ENCODE measurements at regions not wholly inside any gene's neighbourhood (a gene's known extent, or its start where the extent isn't known, plus 50 kb on each side); places are given as distances from the start of the nearest gene placed in this dataset.
A peak's percentile ranks its signal among the peaks of the same experiment; 100 is the strongest.
"Not testable (repeated sequence)": the region's sequence is repeated elsewhere in the genome, so short reads cannot be mapped to it uniquely, and the experiment has no call there.

GRCh38 chr15:57767481-57767880 is 61.0 kb downstream of the POLR2M start:
- no peak for DNase-seq (ENCODE audit: low spot score)

DNA sequence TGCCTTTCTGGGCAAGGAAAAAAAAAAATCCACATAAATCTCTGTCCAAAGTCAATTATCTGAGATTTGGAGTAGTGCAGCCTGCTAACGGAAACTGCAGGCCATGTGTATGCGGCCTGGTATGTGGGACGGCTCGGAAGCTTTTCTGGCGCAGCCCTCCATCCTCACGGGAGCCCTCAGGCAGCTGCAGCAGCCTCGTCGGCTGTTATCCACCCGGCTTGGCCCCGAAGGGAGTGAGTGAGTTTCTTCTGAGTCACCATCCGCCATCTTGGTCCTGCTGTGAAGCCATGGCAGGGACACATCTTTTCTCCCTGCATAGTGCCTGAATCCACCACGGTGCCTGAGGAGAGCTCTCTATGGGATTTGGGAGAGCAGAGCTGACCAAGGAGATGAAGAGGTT is 62.8 kb downstream of the POLR2M start:
- DNase-seq (ENCODE audit: low spot score), result no peak

GRCh38 chr15:57770495-57770894 is 64.0 kb downstream of the POLR2M start:
- DNase-seq (ENCODE audit: low spot score), result no peak

DNA sequence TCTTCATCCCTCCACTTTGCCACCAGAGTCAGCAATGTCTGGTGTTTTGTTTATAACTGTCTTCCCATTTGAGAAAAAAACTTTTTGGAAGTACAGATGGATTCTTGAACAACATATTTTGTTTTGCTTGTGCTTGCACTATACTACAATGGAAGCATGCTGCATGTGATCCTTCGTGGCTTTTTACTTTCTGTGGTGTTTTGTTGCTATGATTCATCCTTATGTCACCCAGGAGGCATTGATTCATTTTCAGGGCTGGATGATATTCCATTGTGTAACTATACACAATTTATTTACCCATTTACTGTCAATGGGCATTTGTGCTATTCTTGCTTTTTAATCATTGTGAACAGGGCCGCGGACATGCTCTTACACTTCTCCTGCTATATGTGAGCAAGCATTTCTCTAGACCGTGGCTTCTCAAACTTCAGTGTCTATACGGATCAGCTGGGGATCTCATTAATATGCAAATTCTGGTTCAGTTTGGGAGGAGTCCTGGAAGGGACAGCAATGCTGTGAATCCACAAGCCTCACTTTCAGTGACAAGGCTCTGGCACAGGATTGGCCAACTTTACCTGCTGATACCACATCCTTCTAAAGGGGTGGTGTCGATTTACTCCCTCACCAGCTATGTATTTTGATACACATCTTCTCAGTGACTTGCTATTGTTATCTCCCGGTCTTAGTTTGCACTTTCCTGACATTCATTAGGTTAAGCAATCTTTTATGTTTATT is 65.9 kb downstream of the POLR2M start:
- DNase-seq (ENCODE audit: low spot score), result no peak

- DNase-seq (ENCODE audit: low spot score), result no peak
Measured at GRCh38 chr15:57773051-57773450, 66.5 kb downstream of the POLR2M start.

- DNase-seq (ENCODE audit: low spot score), result no peak
Measured at GRCh38 chr15:57777003-57777402, 70.5 kb downstream of the POLR2M start.

DNA sequence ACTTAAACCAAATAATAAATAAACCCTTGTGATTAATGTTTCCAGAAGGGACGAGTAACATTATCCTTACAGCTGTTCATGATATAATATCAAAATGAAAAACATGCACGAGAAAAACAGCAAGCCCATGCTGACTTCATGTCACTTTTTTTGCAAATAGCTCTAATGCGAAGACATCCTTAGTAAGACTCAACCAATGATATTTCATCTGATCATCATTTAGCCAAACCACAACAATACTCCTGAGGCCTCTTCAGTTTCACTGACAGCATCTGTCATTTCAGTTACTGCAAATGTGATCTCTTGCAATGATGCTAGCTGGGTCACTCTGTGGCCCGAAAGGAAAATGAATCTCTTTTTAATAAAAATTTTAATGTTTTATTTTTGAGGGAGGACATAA is 74.0 kb downstream of the POLR2M start:
- no peak for DNase-seq (ENCODE audit: low spot score)

DNA sequence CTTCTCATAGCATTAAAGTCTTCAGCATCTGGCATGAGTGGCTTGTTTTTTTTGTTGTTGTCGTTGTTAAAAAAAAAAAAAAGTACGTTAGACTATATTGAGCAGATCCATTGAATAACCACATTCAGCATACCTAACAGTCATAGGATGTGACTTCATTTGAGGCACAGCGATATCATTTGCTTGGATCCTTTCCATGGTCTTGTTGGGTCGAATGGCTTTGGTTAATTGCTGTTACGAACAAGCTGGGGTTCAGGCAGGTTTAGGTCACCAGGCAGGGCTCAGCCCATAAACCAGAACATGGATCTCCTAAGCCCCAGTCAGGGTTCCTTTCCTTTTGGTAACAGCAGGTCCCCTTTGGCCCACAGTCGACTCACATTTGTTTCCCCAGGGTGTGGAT is 76.2 kb downstream of the POLR2M start:
- no peak for DNase-seq (ENCODE audit: low spot score)

DNA sequence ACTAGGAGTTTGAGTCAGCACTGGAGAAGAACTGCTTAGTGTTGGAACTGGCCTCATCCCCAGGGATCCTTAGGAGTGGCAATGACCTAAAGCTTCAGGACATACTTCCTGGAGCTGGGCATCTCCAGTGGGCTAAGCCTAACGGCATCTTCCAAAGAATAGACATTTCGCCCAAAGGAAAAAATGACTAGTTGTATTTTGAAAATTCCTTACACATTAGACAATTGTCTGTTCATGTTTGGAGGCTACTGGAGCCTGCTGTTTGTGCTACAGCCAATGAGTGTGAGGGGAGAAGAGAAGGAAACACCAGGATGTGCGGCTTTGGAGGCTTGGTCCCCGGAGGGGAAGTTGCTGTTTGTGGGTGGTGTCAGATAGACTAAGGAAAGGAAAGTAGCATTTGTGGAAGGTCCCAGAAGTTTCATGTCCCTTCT is 77.6 kb downstream of the POLR2M start:
- peak; percentile 36 for DNase-seq (ENCODE audit: low spot score)

DNA sequence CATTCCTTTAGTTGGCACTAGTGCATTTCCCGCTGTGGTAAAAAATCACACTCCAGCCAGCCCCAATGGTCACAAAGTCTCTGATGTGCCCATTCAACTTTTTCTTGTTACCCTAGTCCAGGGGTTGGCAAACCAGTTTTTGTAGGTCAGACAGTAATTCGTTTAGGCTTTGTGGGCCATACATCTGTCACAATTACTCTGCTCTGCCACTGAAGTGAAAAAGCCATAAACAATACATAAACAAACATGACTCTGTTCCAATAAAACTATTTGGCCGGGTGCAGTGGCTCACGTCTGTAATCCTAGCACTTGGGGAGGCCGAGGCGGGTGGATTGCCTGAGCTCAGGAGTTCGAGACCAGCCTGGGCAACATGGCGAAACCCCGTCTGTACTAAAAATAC is 78.5 kb downstream of the POLR2M start:
- DNase-seq (ENCODE audit: low spot score), result no peak

GRCh38 chr15:57785959-57786358 is 79.4 kb downstream of the POLR2M start:
- no peak for DNase-seq (ENCODE audit: low spot score)

DNA sequence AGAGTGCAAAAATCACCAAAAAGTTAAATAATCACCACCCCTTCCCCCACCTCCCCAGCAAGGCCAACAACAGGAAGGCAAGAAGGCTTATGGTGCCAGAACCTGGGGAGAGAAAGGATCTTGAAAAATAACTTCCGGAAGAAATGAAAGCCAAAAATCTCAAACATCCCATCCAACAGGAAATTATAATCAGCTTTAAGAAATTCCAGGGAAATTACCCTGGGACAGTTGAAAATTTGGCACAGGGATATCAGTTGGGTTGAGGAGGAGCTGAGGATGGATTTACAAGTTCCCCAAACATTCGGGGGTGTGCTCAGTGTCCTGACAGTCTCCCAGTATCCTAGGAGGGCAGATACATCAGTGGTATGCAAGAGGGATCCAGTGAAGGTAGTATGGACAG is 82.7 kb downstream of the POLR2M start:
- no peak for DNase-seq (ENCODE audit: low spot score)

DNA sequence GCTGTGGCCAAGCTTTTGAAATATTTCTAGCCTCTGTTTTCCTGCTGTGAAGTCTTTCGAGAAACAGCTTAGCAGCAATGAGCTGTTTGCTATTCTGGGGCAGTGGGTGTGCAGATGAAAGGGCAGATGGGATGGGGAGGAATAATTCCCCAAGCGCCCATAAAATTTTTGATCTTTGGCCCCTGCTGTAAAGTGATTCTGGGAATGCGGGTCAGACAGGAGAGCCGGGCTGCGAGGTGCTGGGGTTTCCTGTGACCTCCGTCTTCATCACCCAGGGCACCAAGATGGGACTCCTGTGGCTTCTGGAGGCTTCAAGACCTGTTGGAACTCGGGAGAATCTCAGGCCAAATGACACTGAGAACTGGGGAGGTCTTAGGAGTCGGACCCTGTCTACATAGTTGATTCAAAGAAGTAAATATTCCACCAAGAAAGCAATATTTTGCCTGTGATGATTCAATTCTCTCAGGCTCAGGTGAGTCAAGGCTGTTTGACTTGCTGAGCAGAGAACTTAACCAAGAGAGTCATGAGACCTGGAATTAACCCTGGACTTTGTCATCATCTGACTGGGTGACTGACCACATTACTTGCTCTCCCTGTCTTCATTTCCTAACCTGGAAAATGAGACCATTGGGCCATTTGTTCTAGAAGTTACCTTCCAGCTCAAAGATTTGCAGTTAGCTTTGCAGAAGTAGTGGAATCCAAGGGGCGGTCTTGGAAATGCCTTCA is 86.4 kb downstream of the POLR2M start:
- no peak for DNase-seq (ENCODE audit: low spot score)

DNA sequence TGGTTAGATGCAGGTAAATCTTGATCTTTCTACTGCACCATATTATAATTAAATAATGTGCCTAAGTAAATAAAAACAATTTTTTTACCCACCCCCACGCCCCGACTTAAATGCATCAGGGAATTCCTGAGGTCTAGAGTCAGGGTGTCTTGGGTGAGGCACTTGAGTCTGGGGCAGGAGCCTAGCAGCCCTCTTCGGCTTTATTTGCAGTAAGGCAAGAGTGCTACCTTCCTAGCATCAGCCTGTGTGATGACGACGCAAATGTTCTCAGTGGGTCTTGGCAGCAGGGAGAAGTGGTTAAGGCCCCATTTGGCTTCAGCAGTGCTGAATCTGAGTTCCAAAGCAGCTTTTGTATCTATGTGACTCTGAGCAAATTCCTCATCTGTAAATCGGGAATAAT is 88.7 kb downstream of the POLR2M start:
- DNase-seq (ENCODE audit: low spot score), result no peak

GRCh38 chr15:57796146-57796545 is 89.6 kb downstream of the POLR2M start:
- DNase-seq (ENCODE audit: low spot score), result no peak

DNA sequence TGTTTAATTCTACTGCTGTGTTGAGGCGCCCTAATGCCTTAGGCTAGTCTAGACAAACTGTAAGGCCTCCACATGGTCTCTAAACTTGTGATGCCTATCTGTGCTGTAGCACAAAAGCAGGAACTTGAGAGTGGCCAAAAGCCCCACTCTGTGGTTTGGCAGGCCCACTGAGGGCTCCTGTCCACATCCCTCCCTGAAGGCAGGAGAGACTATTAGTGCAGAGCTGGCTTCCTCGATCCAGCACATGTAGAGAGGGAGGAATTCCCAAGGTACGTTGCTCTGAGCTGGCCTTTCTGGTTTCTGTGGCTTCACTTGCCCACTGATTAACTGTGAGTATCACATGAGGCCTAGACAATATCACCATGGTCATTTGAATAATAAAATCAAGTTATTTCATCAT is 90.6 kb downstream of the POLR2M start:
- DNase-seq (ENCODE audit: low spot score), result no peak

DNA sequence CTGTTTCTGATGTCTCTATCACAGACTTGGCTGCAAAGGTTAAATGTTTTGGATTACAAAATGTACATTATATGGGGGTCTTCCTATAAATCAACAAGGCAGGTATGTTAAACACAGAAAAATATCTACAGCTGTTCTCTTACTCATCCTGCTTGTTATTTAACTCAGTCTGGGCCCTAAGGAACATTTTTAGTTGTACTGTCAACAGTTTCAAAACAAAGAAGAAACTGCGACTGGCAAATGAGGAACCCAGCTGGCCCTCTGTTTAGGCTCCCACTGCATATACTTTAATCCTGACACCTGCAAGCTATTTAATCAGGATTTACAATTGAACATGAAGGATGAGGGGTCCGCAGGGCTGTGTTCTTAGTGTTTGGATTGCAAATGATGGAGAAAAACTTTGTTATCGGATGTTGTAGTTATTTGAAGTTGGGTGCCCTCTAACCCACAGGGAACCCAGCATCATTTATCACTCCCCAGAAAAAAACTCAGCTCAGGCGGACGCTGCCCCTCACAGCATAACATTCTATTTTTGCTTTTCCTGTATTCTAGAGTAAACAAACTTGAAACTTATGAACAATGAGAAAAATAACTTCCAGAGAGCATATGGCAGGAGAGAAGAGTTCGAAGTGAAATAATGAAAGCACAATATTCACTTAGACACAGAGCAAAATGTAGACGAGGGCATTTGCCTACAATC is 91.2 kb downstream of the POLR2M start:
- no peak for DNase-seq (ENCODE audit: low spot score)

DNA sequence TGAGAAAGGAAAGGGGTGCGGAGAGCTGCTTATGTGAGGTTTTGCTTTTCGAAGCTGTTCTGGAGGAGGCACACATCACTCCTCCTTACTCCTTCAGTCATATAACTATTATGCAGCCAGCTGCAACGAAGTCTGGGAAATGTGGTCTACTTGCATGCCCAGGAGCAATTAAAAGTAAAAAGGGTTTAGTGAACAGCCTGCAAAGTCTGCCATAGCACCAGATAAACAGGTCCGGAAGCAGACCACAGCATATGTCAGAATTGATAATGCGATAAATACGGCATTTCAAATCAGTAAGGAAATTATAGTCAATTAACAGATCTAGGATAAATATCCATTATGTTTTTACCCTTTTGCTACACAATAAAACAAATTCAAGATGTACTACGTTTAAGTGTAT is 99.5 kb downstream of the POLR2M start:
- DNase-seq (ENCODE audit: low spot score), result no peak

DNA sequence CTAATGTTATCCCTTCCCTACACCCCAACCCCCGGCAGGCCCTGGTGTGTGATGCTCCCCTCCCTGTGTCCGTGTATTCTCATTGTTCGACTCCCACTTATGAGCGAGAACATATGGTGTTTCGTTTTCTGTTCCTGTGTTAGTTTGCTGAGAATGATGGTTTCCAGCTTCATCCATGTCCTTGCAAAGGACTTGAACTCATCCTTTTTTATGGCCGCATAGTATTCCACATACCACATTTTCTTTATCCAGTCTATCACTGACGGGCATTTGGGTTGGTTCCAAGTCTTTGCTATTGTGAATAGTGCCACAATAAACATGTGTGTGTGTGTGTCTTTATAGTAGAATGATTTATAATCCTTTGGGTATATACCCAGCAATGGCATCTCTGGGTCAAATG is 102.8 kb downstream of the POLR2M start:
- not testable (repeated sequence) for DNase-seq (ENCODE audit: low spot score)

DNA sequence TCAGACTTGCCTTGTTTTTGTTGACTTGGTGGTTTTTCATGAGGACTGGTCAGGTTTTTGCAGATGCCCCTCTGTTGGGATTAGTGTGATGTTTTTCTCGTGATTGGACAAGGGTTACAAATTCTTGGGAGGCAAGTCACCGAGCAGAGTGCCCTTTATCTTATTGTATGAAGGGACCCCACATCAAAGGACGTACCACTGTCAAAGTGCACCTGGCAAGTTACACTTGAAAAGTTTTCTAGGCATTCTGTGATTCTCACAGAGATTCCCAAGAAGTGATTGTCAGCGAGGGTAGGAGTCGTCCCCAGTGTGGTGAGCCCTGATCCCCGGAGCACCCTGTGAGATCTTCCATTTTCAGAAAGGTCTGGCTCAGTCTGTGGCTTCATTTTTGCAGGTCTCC is 110.1 kb downstream of the POLR2M start:
- no peak for DNase-seq (ENCODE audit: low spot score)

DNA sequence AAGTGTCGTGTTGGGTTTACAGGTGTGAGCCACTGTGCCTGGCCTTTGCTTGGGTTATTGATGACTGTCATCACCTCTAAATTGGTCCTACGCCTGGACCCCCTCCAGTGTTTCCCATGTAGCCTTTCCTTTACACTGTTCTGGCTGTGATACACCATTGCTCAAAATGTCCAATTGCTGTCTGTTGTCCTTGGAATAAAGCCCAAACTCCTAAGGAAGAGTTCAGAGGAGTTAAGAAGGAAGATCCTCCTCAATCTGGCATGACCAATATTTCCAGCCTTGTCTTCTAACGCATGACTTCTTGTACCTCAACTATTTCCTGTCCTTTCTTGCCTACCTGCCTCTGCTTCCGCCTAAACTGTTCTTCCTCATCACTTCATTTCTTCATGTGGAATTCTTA is 113.1 kb downstream of the POLR2M start:
- no peak for DNase-seq (ENCODE audit: low spot score)

DNA sequence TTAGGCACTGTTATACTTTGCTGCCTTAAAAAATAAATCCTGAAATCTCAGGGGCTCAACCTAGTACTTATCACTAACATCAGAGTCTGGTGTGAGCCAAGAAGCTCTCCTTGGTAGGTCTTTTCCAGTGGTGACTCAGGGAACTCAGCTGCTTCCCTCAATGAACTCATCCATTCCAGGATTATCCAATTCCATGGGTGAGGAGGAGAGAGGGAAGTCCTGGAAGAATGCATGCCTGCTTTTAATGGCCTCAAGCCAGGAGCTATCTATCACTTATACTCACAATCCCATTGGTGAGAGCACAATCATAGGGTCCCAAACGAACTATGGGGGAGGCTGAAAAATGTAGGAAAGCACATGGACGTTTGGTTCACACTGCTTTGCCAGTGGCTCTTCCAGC is 113.6 kb downstream of the POLR2M start:
- DNase-seq (ENCODE audit: low spot score), result no peak

DNA sequence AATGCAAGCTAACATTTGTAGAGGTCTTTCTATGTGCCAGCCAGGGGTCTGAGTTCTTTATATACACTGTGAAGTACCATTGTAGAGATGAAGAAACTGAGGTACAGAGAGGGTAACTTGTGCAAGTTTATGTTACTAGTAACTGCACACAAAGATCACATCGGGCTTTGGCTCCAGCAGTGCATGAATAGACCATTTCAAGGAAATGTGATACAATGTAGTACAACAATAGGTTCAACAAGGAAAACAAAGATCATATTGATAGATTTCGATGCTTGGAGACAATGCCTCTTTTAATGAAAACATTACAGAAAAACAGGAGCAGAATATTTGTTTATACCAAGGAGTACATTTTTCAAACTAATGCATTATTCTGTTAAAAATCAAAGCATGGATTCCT is 115.3 kb downstream of the POLR2M start:
- DNase-seq (ENCODE audit: low spot score), result peak; percentile 95
